GM18517 (cell line): ENCODE measurements at regions not wholly inside any gene's neighbourhood (a gene's known extent, or its start where the extent isn't known, plus 50 kb on each side); places are given as distances from the start of the nearest gene placed in this dataset.
"Not testable (repeated sequence)": the region's sequence is repeated elsewhere in the genome, so short reads cannot be mapped to it uniquely, and the experiment has no call there.

Experiments
- ATAC-seq: cut with Tn5 transposase; IDR thresholded peaks from one replicate; pipeline ENCODE4 v1.9.1; 2021; ENCODE audit warnings: mild to moderate bottlenecking, moderate library complexity; ENCODE audit not compliant: unreplicated experiment

DNA sequence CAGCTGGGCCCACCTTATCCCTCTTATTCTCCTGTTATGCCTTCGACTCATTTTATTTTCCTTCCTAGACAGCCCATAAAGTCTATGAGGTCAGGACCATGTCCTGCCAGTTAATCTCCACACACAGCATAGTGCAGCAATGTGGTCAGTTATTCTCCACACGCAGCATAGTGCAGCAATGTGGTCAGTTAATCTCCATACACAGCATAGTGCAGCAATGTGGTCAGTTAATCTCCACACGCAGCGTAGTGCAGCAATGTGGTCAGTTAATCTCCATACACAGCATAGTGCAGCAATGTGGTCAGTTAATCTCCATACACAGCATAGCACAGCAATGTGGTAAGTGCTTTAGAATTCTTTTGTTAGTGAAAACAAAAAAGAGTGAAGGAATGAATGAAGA lies 77.8 kb downstream of the TEX36 start:
- no peak for ATAC-seq

DNA sequence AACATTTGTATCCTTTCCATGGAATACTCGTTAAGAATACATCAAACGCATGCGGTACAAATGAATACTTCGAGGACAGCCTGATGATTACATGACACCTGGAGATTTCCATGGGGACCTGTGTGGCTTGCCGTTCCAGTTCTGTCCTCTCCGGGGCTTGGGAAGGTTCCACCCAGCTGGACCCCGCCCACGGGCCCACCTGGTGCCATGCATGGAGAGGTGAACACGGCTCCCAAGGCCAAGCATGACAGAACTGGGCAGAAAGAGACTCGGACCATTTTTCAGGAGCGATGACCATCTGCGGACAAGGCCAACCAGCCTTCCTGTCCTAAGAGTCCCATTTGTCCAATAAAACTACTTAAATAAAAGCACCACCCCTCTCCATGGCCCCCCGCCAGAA lies 80.1 kb downstream of the TEX36 start:
- no peak for ATAC-seq

DNA sequence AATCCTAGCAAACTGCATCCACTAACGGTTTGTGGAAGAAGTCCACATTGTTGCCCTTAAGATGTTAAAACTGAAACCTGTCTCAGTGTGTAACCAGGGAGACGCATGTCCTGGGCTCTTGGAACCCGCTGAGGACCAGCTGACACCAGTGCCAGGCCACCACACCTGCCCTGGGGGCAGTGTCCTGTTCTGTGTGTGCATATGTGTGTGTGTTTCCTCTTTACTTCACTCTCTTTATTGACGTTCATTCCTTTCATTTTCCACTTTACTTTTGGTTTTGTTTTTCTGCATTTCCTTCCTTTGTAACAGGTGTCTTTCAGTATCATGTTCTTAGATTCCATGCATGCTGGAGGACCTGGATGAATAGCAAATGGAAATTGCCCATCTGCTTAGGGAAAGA lies 83.8 kb downstream of the TEX36 start:
- no peak for ATAC-seq

DNA sequence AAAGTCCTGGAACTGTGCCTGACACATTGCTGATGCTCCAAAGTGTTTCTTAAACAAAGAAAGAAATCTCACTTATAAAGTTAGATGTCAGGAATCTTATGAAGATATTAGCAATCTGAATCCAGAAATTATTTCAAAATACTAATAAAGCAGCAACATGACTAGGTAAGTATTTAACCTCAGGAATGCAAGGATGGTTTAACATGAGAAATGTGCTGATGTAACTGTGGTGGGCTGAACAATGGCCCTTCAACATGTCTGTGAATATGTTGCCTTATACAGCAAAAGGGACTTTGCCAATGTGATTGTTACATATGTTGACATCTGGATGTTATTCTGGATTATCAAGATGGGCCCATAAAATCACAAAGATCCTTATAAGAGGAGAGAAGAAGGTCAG lies 87.1 kb downstream of the TEX36 start:
- ATAC-seq: no peak

DNA sequence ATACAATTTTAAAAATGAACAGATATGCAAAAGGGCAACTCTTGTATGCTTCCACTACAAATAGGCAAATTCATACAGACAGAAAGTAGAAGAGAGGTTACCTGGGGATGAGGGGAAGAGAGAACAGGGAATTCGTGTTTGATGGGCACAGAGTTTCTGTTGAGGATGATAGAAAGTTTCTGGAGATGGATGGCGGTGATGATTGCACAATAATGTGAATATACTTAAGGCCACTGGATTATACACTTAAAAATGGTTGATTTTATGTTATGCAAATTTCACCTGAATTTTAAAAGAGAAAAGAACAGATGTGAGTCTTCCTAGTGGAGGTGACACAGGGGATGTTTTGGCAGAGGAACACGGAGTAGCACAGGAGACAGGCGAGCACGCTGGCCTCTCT lies 89.3 kb downstream of the TEX36 start:
- ATAC-seq: no peak

DNA sequence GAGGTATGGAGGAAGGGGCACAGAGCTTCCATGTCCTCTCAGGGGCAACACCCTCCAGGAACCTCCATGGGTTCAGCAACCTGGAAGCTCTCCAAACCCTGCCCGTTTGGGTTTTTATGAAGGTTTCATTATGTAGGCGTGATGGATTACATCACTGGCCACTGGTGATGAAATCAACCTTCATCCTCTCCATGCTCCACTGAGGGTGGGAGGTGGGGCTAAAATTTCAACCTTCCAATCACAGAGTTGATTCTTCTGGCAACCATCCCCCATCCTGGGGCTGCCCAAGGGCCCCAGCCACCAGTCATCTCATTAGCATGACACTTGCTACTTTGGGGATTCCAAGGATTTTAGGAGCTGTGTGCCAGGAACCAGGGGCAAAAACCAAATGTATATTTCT lies 90.1 kb downstream of the TEX36 start:
- no peak for ATAC-seq

DNA sequence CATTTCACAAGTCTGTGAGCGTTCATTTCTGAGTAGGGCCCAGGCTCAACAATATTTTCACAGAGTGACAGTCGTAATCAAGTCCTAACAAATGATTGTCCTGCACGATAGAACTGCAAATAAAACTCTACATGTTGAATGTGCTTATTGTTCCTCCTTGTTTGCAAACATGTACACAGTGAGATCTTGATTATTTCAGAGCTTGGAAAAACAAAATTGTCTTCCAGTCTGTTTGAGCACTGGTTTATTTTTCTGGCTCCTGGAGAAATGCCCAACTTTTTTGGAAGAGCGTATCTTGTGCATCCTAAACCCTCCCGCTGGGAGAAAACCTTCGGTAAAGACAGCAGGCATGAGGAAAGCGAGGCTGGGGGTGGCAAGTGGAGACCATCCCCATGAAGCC lies 91.1 kb downstream of the TEX36 start:
- ATAC-seq: no peak

DNA sequence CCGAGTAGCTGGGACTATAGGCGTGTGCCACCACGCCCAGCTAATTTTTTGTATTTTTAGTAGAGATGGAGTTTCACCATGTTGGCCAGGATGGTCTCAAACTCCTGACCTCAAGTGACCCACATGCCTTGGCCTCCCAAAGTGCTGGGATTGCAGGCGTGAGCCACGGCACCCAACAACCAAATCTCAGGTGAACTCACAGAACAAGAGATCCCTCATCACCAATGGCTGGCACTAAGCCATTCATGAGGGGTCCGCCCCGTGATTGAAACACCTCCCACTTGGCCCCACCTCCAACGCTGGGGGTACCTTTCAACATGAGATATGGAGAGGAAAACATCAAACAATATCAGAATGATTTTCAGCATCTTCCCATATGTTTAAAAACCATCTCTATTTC lies 94.2 kb downstream of the TEX36 start:
- ATAC-seq: not testable (repeated sequence)

DNA sequence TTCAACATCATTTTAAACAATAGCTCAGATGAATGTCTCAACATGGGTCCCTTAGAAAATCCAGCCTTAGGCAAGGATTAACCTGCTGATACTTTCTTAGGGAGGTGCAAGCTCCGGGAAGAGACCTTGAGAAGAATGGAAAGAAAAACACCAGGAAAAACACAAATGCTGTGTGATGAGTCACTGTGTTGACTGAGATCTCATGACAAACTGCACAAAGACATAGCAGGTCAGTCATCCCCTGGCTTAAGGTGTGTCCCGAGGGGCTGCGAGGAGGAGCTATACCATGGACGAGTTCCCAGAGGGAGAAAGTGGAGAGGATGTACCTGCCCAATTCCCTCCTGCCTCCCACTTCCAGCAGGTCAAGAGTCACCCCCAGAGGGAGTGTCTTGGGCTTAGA lies 98.0 kb downstream of the TEX36 start:
- no peak for ATAC-seq

DNA sequence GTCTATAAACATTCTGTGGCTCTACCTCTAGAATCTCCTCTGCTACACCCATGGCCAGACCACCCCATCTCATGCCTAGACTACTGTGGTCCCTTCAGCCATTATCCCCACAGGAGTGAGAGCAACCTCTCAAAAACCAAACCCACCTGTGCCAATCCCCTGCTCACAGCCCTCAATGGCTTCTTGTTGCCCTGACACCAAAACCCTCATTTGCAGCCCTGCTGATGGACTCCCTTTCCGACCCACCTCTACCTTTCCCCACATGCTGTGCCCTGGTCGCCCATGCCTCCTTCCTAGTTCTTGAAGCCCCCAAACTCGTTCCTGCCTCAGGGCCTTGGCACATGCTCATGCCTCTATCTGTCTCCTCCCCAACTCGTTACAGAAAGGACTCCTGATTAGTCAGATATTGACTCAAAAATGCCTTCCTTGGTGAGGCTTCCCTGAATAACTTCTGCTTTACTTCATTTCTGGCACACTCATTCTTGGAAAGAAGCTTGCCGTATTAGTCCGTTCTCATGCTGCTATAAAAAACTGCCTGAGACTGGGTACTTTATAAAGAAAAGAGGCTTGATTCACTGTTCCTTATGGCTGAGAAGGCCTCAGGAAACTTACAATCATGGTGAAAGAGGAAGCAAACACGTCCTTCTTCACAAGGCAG lies 104.2 kb downstream of the TEX36 start:
- ATAC-seq: no peak

DNA sequence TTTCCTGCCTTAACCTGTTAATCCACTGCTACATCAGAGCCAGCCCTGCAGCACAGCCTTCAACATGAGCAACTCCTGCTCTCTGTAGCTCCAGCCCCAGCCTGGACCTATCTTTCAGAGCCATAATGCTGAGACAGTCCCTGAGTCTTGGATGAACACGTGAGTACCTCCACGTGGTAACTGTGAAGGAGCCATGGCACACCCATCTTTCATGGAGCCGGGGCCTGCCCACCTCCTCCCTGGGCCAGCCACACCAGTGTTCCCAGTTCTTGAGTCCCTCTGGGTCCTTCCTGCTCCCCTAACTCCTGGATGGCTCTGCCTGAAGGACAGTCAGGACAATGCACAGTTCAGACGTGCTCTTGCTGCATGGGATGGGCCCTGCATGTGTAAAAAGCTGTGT lies 107.1 kb downstream of the TEX36 start:
- ATAC-seq: no peak

DNA sequence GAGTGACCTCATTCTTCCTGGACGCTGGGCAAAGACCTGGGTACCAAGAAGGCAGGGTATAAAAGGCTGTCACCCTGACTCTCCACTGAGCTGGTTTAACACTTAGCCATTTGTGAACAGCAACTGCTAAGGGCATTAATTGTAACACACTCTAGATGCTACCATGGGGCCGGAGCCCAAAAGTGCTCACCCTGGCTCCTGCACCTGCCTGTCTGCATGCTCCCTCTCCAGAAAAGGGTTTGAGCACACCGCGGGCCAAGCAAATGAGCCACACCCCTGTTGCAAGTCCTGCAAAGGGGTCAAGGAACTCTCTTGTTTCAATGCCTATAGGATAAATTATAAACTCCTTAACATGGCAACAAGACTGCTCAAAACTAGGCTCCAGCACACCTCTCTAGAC lies 114.8 kb downstream of the TEX36 start:
- ATAC-seq: no peak

DNA sequence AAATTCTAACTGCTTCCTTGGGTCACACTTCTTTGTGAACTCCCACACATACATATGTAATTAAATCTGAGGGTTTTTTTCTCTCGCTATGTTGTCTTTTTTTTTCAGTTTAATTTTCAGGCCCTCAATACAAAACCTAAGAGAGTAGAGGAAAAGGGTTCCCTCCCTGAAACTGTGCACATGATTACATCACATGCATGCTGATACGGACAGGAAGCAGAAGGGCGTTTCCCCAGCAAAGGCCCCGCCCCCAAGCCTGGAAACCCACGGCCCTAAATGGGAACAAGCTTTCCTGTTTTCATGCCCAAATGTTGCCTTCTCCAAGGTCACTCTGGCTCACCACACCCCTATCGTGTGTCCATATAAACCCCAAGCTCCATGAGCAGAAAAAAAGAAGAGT lies 115.4 kb downstream of the TEX36 start:
- ATAC-seq: no peak

DNA sequence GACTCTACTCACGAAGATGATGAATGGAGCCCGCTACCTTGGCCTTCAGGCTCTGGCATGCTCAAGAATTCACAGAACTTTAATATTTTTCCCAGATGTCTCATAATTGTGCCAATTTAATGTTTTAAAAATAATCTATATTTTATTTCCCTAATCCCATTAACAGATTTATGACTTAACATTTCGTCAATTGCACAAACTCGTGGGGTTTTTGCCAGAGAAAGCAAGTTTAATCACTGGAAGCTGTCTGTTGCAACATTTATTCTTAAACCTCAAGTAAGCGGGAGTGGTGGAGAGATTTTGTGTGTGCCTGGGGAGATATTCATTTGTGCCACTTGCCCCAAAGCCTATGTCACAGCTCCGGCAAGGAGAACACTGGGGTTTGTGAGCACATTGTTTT lies 117.9 kb downstream of the TEX36 start:
- ATAC-seq: no peak

DNA sequence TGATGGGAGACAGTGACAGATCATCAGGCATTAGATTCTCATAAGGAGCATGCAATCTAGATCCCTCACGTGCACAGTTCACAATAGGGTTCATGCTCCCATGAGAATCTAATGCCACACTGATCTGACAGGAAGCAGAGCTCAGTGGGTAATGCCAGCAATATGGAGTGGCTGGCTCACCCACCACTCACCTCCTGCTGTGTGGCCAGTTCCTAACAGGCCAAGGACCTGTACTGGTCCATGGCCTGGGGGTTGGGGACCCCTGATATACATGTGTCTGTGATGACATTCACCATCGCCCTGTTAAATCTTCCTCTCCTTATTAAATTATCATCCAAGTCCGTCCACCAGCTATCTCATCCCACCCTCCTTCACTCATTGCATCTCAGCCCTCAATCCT lies 118.4 kb downstream of the TEX36 start:
- ATAC-seq: no peak

DNA sequence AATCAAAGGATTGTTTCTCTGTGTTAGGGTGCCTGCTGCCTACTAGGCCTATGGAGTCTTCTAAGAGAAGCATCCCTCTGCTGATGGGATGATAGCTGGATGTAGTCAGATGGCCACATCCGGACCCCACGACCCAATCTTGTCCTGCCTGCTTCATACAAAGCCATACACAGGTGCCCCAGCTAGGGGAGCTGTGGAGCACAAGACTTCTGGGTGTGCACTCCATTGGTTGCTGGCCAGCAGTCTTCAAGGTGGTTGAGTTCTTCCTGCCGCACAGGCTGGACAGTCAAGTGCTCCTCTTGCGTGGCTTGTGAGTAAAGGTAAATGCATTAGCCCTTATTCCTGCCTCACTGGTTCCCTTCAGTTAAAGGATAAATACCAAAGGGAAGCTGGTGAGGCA lies 120.2 kb downstream of the TEX36 start:
- ATAC-seq: no peak

DNA sequence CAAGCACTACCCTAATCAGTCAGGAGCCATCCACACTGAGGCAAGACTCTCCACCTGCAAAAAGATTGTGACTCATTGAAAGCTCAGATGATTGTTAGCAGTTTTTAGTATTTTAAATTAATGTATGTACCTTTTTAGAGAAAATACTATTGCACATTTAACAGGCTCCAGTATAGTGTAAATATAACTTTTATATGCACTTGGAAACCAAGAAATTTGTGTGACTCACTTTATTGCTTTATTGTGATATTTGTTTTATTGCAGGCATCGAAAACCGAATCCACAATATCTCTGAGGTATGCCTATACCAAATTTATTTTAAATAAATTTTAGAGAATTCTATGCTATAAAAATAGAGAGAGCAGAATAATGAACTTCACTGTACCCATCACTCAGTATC lies 122.0 kb downstream of the TEX36 start:
- ATAC-seq: no peak

DNA sequence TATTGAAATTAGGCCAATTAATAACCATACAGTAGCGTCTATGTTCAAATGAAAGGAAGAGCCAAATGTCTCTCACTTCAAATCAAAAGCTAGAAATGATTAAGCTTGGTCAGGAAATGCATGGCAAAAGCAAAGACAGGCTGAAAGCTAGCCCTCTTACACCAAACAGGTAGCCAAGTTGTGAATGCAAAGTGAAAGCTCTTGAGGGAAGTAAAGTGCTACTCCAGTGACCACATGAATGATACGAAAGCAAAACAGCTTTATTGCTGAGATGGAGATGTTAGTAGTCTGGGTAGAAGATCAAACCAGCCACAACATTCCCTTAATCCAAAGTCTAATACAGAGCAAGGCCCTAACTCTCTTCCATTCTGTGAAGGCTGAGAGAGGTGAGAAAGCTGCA lies 123.8 kb downstream of the TEX36 start:
- peak; percentile 93 for ATAC-seq

DNA sequence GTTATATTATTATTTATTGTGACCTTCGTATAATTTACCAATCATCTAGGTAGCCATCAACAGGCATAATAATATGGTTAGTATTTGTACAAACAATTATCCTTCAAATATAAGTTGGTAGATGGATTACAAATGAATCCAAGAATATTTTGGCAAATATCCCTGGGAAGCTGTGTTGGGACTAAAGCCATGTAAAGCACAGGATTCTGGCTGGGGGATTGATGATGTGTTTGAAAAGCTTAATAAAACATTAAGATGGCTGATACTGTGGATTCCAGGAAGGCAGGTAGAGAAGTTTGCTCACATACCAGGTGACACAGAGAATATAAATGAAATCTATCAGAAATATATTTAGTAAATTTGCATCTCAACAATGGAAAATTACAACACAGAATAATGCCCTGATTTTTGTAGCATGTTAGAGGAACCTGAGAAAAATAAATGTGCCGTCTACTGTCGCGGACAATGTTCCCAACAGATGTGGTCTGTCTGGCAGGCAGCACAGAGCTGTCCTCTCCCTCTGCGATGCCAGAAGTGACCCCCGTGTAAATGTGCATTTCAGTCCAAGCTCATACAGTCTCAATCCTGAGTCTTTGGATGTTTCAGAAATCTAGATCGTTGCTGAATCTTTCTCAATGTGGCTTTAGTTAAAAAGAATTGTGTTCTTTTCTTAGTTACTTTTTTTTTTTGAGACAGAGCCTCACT lies 125.0 kb downstream of the TEX36 start:
- ATAC-seq: no peak

DNA sequence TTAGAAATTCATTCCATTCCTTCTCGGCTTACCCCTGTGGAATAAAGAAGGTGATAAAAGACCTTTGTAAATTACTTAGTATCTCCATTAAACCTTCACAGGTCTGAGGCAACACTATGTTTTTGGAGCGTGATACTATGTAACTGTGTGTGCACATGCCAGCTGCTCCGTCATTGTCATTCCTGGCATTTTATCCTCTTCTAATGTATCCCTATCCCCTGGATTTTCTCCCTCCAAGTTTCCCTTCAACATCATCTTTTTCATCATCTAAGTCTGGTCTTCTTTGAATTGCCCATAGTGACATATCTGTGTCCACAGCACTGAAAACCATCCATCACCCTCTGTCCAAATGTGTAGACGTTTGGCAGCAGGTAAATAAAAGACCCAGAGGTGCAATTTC lies 125.7 kb downstream of the TEX36 start:
- no peak for ATAC-seq

DNA sequence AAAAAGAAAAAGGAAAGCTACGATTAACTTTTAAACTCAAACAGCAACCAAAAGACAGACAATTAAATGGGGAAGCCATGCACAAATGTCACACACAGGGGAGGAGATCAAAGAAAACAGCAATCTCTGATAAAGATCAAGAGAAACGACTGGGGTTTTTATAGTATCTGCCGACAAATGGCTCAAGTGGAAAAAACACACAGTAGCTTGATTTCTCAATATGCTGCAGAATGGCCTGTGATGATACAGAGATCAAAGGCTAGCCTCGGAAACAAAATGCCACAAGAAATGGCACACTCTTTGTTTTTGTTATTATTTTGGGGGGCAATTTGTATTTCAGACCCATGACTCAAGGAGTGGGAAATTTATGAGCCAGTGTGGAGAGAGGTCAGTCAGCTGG lies 126.1 kb downstream of the TEX36 start:
- no peak for ATAC-seq

DNA sequence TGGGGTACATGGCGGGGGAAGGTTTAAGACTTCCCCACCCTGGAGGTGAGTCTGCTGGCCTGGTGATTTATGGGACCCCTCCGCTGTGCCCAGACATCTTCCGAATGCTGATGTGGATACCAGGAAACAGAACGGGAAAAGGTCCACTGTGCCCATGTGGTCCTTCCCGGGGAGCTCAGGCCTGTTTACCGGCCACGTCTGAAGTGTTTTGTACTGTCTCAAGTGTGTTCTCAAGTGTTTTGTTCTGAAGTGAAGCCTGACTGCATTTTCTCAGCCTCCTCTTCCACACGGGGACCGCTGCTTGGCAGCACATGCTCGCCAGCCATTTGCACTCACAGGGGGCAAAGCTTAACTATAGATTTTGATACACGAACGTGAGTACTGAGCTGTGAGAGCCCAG lies 127.2 kb downstream of the TEX36 start:
- no peak for ATAC-seq

DNA sequence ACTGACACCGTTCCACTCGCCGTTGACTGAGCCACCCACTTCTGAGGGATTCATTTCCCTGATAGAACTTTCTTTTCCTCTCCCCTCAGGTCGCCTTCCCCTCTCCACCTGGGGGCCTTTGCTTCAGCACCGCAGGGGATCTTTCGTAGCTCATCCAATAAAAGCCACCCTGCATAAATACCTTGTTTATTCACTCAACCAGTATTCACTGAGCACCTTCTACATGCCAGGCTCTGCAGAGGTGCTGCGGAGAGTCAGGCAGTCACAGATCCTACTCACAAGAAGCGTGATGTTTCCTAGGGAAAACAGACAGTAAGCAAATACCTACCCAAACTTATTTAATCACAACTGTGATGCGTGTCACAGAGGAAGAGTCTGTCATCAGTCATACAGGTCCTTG lies 127.7 kb downstream of the TEX36 start:
- ATAC-seq: no peak
